Mesothelial cell of epicardium (in vitro differentiated cells): ENCODE measurements at regions not wholly inside any gene's neighbourhood (a gene's known extent, or its start where the extent isn't known, plus 50 kb on each side); places are given as distances from the start of the nearest gene placed in this dataset.
"Not testable (repeated sequence)": the region's sequence is repeated elsewhere in the genome, so short reads cannot be mapped to it uniquely, and the experiment has no call there.

ENCODE experiments used
- DNase-seq, 2 experiments: peaks; one replicate each; pipeline ENCODE4 v3.0.0; 2021; ENCODE audit warnings: low spot score in 2 of 2; ENCODE audit not compliant: unreplicated experiment in 2 of 2
- H3K27ac Mint-ChIP-seq: 2 replicates; pipeline ENCODE4 v1.8.0; 2021; ENCODE audit warnings: mixed read lengths
- H3K27me3 Mint-ChIP-seq: 2 replicates; pipeline ENCODE4 v1.8.0; 2021; ENCODE audit warnings: low read depth, mixed read lengths
- H3K36me3 Mint-ChIP-seq: 2 replicates; pipeline ENCODE4 v1.8.0; 2021; ENCODE audit warnings: mixed read lengths
- H3K4me1 Mint-ChIP-seq: 2 replicates; pipeline ENCODE4 v1.8.0; 2021; ENCODE audit warnings: mixed read lengths
- H3K4me3 Mint-ChIP-seq: 2 replicates; pipeline ENCODE4 v1.8.0; 2021; ENCODE audit warnings: mild to moderate bottlenecking, moderate library complexity, mixed read lengths
- H3K9me3 Mint-ChIP-seq: 2 replicates; pipeline ENCODE4 v1.8.0; 2021; ENCODE audit warnings: mixed read lengths
- TF ChIP-seq, protein P1 (sequence below): fragments of 200-600 bp; sonication (generic); IDR thresholded peaks from one replicate; pipeline ENCODE4 v1.5.0; 2021; ENCODE audit warnings: antibody characterized with exemption; ENCODE audit not compliant: unreplicated experiment

DNA sequence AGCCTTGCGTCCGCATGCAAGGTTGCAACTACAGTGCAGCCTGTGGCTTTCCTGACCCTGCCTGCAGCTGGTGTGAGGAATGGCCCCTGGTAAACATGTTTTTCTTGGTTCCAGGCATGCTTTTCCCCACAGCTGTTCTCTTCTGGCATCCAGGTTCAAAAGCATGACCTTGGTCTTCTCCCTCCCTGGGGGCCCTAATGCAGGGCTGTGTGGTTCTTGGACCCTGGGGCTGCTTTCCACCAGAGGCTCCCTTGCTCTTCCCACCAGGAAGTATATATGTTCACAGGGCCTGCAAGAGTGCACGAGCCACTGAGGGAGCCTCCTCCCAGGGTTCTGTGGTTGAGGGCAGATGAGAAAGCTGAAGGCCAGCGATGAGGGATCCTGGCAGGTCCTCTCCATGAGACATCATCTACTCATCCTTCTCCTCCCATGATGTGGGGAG, 125.9 kb downstream of the BCL2L11 start:
- TF ChIP-seq, protein P1, sequence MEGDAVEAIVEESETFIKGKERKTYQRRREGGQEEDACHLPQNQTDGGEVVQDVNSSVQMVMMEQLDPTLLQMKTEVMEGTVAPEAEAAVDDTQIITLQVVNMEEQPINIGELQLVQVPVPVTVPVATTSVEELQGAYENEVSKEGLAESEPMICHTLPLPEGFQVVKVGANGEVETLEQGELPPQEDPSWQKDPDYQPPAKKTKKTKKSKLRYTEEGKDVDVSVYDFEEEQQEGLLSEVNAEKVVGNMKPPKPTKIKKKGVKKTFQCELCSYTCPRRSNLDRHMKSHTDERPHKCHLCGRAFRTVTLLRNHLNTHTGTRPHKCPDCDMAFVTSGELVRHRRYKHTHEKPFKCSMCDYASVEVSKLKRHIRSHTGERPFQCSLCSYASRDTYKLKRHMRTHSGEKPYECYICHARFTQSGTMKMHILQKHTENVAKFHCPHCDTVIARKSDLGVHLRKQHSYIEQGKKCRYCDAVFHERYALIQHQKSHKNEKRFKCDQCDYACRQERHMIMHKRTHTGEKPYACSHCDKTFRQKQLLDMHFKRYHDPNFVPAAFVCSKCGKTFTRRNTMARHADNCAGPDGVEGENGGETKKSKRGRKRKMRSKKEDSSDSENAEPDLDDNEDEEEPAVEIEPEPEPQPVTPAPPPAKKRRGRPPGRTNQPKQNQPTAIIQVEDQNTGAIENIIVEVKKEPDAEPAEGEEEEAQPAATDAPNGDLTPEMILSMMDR, result no peak
- Mint-ChIP-seq H3K27ac (no peak overlapping the region), H3K36me3 (peaks cover 3% of the 10 kb centered on the region), H3K4me3 (no peak overlapping the region), H3K27me3 (no peaks in the 10 kb centered on the region), H3K4me1 (peaks cover 17% of the 10 kb centered on the region), H3K9me3 (peaks cover 5% of the 10 kb centered on the region)
- no peak for DNase-seq

DNA sequence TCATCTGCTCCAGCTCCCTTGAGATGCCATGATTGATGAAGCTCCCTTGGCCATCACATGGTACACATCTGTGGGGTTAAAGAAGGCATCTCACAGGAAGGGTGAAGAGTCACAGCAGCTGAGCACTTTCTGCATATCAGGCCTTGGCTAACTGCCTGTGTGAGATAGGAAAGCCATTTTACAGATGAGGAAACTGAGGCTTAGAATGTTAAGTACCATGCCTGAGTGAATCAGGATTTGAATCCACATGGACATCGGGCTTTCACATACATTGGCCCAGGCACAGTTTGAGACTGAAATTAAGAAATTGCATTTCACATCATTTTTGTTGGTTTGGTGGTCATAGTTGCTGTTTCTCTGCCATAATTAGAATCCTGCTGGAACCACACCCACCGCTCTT, 126.8 kb downstream of the BCL2L11 start:
- no peak overlapping the region for H3K27ac Mint-ChIP-seq
- H3K9me3 Mint-ChIP-seq, result peaks cover 14% of the 10 kb centered on the region
- DNase-seq, result no peak
- TF ChIP-seq, protein P1, result no peak
- no peak overlapping the region for H3K4me3 Mint-ChIP-seq
- H3K27me3 Mint-ChIP-seq, result no peaks in the 10 kb centered on the region
- H3K36me3 Mint-ChIP-seq, result peaks cover 10% of the 10 kb centered on the region
- H3K4me1 Mint-ChIP-seq, result peaks cover 17% of the 10 kb centered on the region

DNA sequence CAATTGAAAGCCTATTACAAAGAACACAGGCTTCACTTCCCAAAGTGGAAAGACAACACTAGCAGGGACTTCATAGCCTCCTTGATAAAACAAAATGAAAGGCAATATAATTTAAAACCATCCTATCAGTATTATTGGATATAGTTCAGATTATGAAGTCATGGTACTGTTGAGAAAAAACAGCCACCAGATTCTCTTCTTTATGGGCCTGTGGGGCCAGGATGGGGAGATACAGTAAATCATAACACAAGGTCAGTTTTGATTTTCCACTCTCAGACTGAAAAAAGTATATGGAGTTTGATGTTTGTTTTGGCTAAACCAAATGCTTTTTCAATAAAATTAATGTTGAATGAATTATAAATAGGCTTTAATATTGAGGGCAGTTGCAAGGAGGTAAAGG, 129.1 kb downstream of the BCL2L11 start:
- DNase-seq, result no peak
- H3K4me1 Mint-ChIP-seq, result peaks cover 17% of the 10 kb centered on the region
- peaks cover 18% of the 10 kb centered on the region for H3K9me3 Mint-ChIP-seq
- peaks cover 10% of the 10 kb centered on the region for H3K36me3 Mint-ChIP-seq
- no peak overlapping the region for H3K4me3 Mint-ChIP-seq
- no peak overlapping the region for H3K27ac Mint-ChIP-seq
- TF ChIP-seq, protein P1, result no peak
- no peaks in the 10 kb centered on the region for H3K27me3 Mint-ChIP-seq

DNA sequence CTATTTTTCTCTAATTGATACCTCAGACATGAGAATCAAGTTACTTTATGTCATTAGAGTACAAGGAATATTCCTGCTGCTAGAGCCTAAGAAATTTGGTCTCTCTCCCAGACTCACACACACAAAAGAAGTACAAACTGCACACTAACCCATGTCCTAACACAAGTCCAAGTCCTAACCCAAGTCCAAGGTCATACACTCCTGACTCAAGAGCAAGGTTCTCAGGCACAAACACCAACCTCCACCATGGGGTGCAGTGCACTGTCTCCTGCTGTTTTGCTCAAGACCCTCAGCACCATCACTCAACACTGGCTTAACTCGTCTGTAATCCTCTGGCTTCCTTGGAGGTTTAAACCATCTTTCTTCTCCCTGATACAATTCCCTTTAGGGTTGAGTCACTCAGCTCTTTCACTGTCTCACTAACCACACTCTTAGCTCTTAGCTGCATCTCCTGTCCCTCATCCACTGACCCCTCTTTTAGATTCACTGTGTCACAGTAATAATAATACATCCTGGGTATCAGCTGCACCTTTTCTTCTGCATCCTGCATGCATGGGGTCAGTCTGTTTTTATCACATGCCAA, 129.8 kb downstream of the BCL2L11 start:
- TF ChIP-seq, protein P1, result no peak
- peak overlapping the region; percentile 11 for H3K27ac Mint-ChIP-seq
- H3K4me1 Mint-ChIP-seq, result peaks cover 13% of the 10 kb centered on the region
- no peak overlapping the region for H3K4me3 Mint-ChIP-seq
- H3K9me3 Mint-ChIP-seq, result peaks cover 18% of the 10 kb centered on the region
- peaks cover 10% of the 10 kb centered on the region for H3K36me3 Mint-ChIP-seq
- H3K27me3 Mint-ChIP-seq, result no peaks in the 10 kb centered on the region
- DNase-seq, result no peak

DNA sequence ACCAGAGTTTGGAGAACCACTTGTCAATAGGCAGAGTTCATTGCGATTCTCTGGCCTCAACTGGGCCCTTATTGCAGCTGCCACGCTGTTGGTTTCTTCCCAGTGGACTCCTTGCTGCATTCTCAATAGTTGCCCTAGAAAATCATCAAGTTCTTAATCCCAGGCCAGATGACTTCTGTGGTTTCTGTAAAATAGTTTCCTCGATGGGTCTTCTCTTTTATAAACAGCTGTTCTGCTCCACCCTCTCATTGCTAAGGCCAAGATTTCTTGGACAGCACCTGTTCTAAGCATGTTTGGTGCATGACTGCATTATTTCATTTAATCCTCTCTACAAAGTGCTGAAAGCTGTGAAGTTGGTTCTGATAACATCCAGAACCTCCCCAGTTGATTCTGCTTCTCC, 131.0 kb downstream of the BCL2L11 start:
- Mint-ChIP-seq H3K27me3 (no peaks in the 10 kb centered on the region), H3K27ac (no peak overlapping the region), H3K36me3 (peaks cover 10% of the 10 kb centered on the region), H3K4me1 (peaks cover 13% of the 10 kb centered on the region), H3K9me3 (peaks cover 18% of the 10 kb centered on the region), H3K4me3 (no peak overlapping the region)
- no peak for DNase-seq
- TF ChIP-seq, protein P1, result no peak

DNA sequence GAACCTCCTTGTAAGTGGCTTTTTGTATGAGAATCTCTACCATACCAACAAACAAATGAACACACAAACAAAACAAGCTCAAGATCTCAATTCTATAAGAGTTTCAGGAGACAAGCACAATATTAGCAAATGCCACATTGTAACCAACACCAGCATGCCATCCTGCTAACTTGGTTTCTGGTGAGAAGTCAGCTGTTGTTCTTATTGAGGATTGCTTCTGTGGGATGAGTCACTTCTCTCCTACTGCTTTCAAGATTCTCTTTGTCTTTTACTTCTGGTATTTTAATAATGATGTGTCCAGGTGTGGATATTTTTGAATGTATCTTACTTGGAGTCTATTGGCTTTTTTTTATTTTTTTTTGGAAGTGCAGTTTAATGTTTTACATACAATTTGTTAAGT, 131.7 kb downstream of the BCL2L11 start:
- TF ChIP-seq, protein P1, result no peak
- H3K9me3 Mint-ChIP-seq, result peaks cover 18% of the 10 kb centered on the region

DNA sequence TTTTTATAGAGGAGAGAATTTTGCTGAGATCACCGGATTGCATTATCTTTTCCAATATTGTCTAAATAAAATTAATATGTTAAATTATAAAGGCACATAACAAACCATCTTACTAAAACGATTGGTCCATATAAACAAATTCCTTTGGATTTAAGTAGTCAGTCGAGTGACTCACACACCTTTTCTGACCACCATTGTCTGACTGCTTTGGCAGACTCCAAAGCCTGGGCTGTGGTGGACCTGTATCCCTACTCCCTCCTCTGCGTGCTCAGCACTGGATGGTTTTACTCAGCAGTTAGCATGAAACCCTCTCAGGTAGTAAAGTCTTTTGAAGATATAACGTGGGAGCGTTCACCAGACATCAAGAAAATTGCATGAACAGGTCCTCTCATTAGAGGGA, 134.2 kb downstream of the BCL2L11 start:
- not testable (repeated sequence) for H3K27me3 Mint-ChIP-seq, H3K27ac Mint-ChIP-seq, DNase-seq, H3K4me3 Mint-ChIP-seq, H3K4me1 Mint-ChIP-seq, H3K36me3 Mint-ChIP-seq
- peaks cover 18% of the 10 kb centered on the region for H3K9me3 Mint-ChIP-seq

More for the DNA sequence above, 131.7 kb downstream of the BCL2L11 start:
- H3K4me1 Mint-ChIP-seq, result peaks cover 13% of the 10 kb centered on the region
- peaks cover 10% of the 10 kb centered on the region for H3K36me3 Mint-ChIP-seq
- H3K4me3 Mint-ChIP-seq, result no peak overlapping the region
- no peak overlapping the region for H3K27ac Mint-ChIP-seq
- no peaks in the 10 kb centered on the region for H3K27me3 Mint-ChIP-seq
- DNase-seq, result no peak

DNA sequence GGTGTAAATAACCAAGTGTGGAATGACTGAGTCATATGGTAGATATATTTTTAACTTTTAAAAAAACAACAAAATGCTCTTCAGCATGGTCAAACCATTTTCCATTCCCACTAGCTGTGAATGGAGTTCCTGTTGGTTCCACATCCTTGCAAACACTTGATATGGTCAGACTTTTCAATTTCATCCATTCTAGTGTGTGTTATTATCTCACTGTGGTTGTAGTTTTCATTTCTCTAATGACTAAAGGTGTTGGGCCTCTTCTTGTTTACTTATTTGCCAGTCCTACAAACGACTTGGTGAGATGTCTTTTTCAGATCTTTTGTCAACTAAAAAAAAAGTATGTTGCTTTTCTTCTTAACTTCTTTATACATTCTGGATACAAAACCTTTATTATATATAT, 135.9 kb downstream of the BCL2L11 start:
- H3K27me3 Mint-ChIP-seq, H3K4me3 Mint-ChIP-seq, H3K27ac Mint-ChIP-seq, H3K36me3 Mint-ChIP-seq, H3K4me1 Mint-ChIP-seq, DNase-seq: not testable (repeated sequence)
- H3K9me3 Mint-ChIP-seq, result peaks cover 13% of the 10 kb centered on the region
